HG02642 (cell line): ENCODE measurements at regions not wholly inside any gene's neighbourhood (a gene's known extent, or its start where the extent isn't known, plus 50 kb on each side); places are given as distances from the start of the nearest gene placed in this dataset.

Source experiments
- ATAC-seq: cut with Tn5 transposase; IDR thresholded peaks from one replicate; pipeline ENCODE4 v1.9.1; 2021; ENCODE audit warnings: mild to moderate bottlenecking; ENCODE audit not compliant: unreplicated experiment, poor library complexity

DNA sequence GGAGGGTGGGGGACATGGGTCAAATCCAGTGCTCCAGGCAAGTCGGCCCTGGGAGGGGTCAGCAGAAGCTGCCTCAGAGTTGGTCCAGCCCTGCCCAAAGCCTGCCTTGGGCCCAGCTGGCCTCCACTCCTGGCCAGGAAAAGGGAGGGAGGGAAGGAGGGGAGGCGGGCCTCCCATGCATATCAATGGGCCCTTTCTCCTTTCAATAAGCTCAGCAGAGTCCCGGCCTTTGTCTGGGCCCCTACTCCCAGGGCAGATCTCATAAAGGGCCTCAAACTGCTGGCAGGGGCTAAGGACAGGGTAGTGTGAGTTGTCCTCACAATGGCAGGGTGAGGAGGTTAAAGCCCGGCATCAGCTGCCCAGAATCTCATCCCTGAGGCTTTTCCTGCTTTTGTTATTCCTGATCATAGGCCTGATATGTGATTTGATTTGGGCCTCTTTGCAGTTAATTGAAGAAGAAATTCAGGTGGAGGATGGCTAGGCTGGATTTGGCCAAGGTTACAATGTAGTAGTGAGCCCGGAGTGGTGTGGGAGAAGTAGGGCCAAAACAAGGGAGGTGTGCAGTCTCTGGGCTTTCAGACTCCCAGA, 121.1 kb upstream of the ATP6AP2 start:
- no peak for ATAC-seq

DNA sequence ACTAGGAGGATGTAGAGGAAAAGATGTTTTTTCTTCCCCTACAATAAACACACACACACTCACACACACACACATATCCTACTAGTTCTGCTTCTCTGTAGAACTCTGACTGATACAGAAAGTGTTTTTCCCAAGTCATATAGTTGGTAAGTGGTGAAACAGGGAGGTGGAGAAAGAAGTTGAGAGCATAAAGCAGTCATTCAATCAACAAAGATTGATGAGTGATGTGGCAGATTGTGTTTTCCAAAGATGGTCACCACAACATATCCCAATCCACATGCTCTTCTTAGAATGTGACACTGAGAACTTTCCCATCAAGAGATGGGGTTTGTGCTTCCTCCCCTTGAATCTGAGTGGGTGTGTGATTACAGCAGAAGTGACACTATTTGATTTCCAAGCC, 123.4 kb upstream of the ATP6AP2 start:
- no peak for ATAC-seq

DNA sequence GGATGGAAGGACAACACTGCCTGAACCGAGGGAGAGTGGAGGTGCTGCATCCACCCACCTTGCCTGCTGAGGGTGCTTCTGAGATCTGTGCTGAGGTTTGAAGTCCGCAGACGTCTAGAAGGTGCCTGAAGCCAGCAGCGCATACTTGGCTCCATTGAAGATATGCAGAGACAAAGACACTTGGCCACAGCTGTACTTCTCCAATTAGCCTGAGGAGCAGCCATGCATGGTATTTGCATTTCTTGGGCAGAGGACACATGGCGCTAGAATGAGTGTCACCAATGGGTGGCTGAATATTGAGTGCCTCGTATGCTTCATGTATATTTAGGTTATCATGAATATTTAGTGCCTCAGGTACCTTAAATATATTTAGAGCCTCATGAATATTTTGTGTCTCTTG, 128.7 kb upstream of the ATP6AP2 start:
- no peak for ATAC-seq

DNA sequence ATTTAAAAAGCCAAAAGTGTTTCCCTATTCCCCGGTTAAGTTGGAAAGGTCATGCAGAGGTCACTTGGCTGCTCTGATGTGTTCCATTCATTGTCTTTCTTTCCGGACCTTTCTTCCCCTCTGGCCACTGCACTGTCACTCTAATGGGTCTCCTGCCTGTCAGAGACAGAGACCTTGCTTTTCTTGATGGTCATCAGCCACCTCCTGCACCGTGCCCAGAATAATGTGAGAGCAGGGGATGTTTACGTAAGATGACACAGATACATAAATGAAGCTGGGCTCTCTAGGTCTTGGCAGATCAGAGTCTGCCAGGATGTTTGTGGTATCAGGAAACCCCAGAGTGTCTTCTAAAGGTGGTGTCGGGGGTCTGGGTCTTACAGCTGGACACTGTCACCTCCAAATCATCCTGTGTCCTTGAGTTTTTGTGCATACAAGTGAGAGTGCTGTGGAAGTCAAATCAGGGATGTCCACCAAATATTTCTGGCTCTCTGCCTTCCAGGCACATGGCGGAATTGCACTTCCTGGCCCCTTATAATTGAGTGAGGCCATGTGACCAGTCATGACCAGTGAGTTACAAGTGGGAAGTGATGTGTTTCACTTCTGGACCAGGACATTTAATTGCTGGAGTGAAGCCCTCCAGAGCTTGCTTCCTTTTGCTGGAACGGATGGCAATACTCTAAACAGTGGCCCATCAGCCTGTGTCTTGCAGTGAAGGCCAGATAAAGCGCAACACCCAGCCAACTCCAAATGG, 130.6 kb upstream of the ATP6AP2 start:
- ATAC-seq, result no peak

DNA sequence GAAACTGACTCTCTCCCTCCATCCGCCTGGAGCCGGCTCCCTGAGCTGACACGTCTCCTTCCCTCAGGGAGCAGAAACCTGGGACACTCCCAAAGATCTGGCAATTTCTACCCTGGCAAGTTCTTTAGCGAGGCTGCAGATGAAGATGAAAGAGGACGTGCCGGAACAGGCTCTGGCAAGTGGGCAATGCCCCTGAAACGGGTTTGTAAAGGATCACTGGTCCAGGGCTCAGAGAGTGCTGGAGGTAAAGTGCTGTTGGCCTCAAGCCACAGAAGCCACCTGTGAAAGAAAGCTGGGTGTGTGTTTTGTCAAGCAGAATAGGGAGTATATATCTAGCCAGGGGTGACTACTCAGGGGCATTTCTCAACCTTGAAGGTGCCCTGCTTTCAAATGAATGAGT, 131.4 kb upstream of the ATP6AP2 start:
- ATAC-seq, result no peak

DNA sequence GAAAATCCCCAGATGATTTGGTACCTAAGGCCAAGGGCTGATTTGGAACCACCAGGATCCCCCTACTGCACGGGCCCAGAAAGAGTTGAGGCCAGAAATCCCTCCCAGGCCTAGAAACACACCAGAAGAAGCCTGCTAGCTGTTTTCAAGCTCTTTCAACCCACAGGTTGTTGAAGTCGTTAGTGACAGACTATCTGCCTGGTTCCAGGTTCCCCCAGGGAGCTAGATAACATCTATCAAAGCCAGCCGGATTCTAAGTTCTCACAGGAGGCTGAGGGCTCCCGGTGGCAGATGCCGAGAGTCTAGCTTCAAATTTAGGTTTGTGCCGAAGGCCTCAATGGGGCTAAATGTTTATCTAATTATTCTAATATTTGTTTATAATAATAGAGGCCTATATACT, 132.0 kb upstream of the ATP6AP2 start:
- ATAC-seq, result no peak

DNA sequence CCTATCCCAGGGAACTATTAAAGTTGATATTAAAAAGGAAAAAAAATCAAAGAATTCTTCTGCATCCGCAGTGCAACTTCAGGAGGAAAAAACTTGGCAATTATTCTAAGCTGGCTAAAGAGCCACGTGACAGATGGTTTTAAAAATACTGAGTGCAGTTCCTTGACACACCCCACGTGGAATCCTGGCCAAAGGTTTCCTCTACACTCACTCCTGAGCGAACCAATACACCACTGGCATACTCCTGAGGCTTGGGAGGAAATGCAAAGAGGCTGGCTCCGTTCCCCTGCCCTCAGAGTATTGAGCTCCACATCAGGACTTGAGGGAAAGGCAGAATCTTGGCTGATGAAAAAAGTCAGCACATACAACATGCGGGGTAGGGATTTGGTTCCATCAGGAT, 133.8 kb upstream of the ATP6AP2 start:
- ATAC-seq, result no peak

DNA sequence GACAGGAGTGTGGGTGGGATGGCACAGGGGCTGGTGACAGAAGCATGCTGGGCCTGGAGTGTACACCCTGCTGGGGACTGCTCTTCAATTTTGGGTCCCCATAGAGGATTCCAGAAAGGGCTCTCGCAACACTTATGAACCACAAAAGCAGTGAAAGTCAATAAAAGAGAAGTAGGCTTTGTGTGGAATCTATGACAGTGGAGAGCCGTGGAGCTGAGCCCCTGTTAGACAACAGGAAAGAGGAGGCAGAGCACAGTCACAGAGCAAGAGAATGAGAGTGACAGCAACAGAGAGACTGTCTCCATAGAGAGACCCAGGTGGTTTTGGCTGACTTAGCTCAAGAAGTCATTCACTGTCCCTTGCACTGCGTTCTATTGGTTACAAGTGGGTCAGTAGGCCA, 135.1 kb upstream of the ATP6AP2 start:
- ATAC-seq, result no peak

DNA sequence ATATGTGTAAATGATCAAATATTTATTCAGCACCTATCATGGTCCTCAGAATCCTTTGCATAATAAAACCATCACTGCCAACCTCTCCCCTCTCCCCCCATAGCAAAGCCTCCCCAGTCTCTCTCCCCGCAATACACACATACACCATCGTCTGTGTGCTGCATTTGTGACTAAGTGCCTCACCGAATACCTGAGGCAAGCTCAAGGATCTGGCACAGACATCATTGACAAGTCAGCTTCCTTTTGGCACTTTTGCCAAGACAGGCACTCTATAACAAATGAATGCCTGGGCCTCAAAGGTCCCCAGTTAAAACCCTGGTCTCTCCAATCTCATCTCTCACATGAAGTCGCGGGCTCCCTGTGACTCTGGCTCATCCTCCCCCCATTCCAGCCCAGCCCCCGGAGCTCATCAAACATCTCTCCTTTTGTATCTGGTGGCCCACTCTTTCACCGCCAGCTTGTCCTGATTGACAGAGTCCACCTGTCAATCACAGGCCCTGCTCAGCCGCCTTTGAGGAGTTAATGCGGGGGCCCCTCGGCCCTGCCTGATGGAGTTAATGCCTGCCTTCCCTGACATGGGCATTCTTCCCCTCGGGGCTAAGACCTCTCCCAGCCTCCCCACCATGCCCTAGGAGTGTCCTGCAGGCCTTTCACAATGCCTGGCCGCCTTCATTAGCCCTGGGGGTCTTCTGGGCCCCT, 135.8 kb upstream of the ATP6AP2 start:
- ATAC-seq, result no peak

DNA sequence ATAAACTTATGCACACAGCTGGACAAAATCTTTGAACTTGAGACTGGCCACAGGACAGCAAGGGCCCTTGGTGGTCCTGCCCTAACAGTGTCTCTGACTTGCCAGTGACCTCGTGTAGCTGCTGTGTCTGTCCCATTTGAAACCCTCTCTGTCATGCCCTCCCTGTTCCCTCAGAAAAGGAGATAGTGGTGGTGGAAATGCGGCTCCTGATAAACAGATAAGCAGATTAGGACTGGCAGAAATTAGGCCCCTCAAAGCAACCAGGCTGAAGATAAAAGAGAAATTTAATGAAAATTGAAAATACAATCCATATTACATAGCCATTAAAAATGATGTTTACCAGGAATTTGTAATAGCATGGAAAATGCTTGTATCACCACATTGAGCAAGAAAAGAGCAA, 136.6 kb upstream of the ATP6AP2 start:
- no peak for ATAC-seq

DNA sequence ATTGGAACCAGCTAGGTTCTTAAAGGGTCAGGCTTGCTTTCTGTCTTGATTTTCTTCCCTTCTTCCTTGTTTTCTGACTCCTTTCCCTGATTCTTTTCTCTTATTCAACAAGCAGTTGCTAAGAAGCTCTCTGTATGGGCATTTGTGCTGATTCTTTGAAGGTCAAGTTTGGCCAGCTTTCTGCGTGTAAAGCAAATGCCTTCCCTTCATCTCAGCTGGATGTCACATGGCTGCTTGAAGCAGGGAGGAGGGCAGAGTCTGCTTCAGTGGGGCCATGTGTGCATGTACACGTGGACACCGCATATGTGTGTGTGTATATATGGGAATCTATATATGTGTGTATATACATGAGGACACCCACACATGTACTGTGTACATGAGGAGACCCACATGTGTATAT, 139.9 kb upstream of the ATP6AP2 start:
- ATAC-seq, result no peak

DNA sequence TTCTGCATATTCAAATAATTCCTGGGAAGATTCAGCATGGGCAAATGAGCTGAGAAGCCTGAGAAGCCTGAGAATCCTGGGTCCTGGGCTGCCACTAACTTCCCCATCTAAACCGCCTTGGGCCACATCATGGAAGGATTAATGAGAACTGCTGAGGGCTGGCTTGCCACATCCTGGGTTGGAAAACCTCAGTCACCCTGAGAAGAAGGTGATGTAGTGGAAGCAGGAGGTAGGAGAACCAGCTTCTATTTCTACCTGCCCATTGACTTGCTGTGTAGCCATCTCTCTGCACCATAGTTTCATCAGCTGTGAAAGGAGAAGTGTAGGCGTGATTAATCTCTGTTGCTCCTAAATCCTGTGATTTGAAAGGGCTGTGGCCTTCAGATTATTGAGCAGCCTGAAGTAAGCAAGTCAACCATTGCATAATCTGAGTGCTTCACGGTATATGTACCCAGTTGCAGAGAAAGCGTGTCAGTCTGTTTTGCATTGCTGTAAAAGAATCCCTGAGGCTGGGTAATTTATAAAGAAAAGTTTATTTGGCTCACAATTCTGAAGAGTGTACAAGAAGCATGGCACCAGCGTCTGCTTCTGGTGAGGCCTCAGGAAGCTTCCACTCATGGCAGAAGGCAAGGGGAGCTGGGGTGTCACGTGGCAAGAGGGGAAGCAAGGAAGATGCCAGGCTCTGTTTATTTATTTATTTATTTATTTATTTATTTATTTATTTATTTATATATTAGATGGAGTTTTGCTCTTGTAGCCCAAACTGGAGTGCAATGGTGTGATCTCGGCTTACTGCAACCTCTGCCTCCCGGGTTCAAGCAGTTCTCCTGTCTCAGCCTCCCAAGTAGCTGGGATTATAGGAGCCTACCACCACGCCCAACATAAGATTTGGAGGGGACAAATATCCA, 140.9 kb upstream of the ATP6AP2 start:
- ATAC-seq, result no peak

DNA sequence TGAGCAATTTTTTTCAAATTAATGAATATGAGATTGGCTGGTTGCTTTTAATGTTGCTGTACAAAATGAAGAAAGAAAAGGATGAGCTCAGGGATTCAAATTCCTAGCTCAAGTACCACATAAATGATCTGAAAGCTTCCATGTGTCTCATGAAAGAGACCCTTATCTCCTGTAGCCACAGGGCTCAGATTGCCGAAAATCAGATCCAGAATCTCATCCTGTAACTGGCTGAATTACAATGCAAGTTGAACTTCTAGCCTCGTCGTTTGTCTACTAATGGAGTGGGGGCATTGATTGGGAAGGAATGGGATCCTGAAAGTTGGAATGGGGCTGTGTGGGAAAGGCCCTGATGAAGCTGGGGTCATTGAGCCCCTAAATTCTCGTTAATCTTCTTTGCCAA, 143.4 kb upstream of the ATP6AP2 start:
- ATAC-seq, result no peak

DNA sequence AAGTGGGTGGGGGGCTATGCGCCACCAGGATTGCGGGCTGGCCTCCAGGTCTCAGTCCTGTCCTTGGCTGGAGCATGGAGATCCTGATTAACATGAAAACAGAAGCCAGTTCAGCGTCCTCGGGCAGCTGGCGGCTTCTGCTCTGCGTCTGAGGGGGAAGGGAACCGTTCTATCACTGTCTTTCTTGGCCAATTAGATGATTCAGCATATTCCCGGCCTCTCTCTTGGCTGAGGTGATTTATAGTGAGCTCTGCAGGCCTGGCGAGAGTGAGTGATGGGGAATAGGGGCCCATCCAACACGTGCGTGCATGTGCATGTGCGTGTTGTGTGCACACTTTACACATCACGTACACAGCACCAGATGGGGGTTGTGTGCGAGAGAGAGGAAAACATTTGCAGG, 145.8 kb upstream of the ATP6AP2 start:
- no peak for ATAC-seq

DNA sequence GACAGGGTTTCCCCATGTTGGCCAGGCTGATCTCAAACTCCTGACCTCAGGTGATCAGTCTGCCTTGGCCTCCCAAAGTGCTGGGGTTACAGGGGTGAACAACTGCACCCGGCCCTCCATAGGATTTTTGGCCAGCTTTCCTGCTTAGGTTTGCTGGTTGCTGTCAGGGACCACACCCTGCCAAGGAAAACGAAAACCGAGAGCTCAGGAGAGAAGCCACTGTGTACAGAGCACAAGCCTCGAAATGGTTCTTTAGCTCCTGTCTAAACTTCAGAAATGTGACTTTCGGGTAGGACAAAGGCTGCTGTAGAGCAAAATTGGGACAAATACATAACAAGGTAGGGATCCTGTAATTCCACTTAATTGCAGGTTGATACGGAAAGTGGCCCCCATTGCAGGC, 146.3 kb upstream of the ATP6AP2 start:
- ATAC-seq, result no peak

DNA sequence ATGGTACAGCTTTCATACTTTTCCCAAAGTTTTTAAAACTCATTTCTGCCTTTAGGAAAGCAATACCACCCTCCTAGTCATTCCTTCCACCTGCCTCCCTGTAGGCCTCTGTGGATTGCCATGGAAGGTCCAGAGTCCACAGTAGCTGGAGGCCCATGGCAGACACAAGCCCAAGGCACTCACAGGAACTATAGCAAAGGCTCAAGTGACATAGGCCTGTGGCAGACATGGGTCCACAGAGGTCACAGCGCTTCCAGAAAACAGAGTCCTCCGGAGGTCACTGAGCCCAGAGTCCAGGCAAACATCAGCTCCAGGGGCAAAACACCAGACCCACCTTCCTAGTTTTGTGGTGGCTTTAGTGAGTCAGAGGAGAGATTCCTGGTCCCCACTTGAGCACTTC, 147.6 kb upstream of the ATP6AP2 start:
- no peak for ATAC-seq

DNA sequence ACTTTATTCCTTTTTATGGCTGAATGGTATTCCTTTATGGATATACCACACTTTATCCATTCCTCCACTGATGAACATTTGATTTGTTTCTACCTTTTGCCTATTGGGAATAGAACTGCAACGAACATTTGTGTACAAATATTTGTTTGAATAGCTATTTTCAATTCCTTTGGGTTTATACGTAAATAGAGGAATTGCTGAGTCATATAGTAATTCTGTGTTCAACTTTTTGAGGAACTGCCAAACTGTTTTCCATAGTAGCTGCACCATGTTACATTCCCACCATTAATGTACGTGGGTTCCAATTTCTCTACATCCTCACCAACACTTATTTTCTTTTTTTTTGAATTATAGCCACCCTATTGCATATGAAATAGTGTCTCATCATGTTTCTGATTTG, 156.5 kb upstream of the ATP6AP2 start:
- no peak for ATAC-seq

DNA sequence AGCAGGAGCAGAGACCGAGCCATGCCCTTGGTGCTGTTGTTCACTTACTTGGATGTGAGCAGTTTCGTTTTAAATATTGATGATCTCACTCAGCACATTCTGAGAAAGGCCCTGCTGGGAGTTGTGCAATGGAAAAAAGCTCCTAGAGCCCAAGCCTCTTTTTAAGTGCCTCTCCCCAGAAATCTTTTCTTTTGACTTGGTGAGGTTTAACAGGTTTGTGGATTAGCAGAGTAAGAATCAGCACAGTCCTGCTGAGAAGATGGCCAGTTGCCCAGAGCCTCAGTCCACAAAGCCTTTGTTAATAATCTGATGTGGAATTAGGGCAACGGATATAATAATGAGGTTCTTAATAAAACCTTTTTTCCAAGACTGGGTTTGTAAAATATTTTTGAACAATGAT, 157.5 kb upstream of the ATP6AP2 start:
- no peak for ATAC-seq

DNA sequence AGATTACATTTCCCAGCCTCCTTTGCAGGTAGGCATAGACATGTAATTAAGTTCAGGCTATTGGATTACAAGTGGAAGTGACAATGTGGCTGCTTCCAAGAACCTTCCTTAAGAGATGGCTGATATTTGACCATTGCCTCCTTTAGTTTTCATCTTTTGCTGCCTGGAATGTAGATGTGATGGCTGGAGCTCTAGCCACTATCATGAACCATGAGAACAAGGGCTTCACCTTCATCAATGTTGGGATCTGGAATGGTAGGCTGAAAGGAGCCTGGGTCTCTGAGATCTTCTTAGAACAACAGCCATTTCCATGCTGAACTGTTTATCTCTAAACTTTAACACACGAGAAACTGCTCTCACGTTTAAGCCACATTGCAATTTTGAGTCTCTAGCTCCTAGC, 158.7 kb upstream of the ATP6AP2 start:
- no peak for ATAC-seq

DNA sequence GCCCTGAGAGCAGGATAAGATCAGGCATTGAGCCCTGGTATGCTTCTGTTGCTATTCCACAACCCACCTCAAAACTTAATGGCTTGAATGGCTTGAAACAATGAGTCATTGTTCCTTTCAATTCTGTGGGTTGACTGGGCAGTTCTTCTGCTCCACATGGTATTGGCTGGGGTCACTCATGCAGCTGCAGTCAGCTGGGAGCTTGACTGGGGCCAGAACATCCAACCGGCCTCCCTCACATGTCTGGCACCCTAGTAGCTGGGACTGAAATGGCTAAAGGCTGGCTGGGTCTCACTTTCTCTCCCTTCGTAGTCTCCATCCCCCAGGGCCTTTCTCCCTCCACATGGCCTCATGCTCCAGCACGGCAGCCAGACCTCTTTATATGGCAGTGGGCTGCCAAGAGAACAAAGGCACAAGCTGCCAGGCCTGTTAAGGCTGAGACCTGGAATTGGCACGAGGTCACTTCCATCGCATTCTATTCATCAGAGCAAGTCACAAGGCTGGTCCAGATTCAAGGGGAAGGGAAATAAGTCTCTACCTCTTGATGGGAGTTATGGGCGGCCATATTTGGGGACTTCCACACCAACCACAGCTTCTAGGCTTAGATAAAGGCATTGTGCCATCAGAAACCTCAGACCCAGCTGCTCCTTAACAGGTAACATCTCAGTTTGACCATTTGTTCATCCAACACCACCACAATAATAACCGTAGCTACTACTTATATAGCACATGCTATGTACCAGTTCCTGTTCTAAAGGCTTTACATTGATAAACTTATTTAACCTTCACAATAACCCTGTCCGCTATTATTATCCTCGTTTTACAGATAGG, 159.7 kb upstream of the ATP6AP2 start:
- ATAC-seq, result peak; percentile 45
